PC-9 (cell line): ENCODE measurements at regions not wholly inside any gene's neighbourhood (a gene's known extent, or its start where the extent isn't known, plus 50 kb on each side); places are given as distances from the start of the nearest gene placed in this dataset.

Source experiments
- BruUV-seq: library from RNA; stranded (reverse); fragments of 400-500 nt; replicated peaks from 2 replicates; lab custom pipeline; 2021; lab: Mats Ljungman, UMichigan
- CTCF ChIA-PET: fragments of 300-600 bp; sonication (Branson Sonifier 250); formaldehyde crosslinking; loops from one replicate; lab custom pipeline; 2022; ENCODE audit warnings: antibody characterized with exemption; lab: Charles Lee
- POLR2A ChIA-PET: fragments of 300-600 bp; sonication (Branson Sonifier 250); formaldehyde crosslinking; loops from one replicate; lab custom pipeline; 2022; ENCODE audit warnings: antibody characterized with exemption; ENCODE audit not compliant: unreplicated experiment; lab: Charles Lee
- DNase-seq, 2 experiments: peaks; one replicate each; pipeline versions ENCODE4 v3.0.0 to v3.0.0-alpha.2; 2015 to 2022; ENCODE audit warnings: mixed read lengths in 1 of 2
- H2AFZ ChIP-seq: fragments of 200-600 bp; sonication (generic); 2 replicates; pipeline ENCODE4 v1.8.1; 2017; ENCODE audit warnings: antibody characterized with exemption
- H3F3A ChIP-seq: fragments of 200-600 bp; sonication (generic); 2 replicates; pipeline ENCODE4 v1.8.1; 2017; ENCODE audit warnings: antibody characterized with exemption, mild to moderate bottlenecking, low read depth; ENCODE audit not compliant: insufficient read depth
- H3K27ac ChIP-seq: fragments of 200-600 bp; sonication (generic); 2 replicates; pipeline ENCODE4 v1.6.1; 2016; ENCODE audit warnings: mixed run types
- H3K27me3 ChIP-seq: fragments of 200-600 bp; sonication (generic); 2 replicates; pipeline ENCODE4 v1.6.1; 2016; ENCODE audit warnings: low read depth, mixed run types; ENCODE audit not compliant: insufficient read depth
- H3K36me3 ChIP-seq: fragments of 200-600 bp; sonication (generic); 2 replicates; pipeline ENCODE4 v1.6.1; 2016; ENCODE audit warnings: low read depth, mixed run types
- H3K4me1 ChIP-seq: fragments of 200-600 bp; sonication (generic); replicated peaks from 2 replicates; pipeline ENCODE4 v1.6.1; 2016; ENCODE audit warnings: mixed run types; ENCODE audit not compliant: insufficient read depth
- H3K4me2 ChIP-seq: fragments of 200-600 bp; sonication (generic); 2 replicates; pipeline ENCODE4 v1.6.1; 2017; ENCODE audit warnings: mixed run types
- H3K4me3 ChIP-seq: fragments of 200-600 bp; sonication (generic); 2 replicates; pipeline ENCODE4 v1.6.1; 2016; ENCODE audit warnings: mixed run types
- H3K79me2 ChIP-seq: fragments of 200-600 bp; sonication (generic); 2 replicates; pipeline ENCODE4 v1.6.1; 2017; ENCODE audit warnings: low read depth, mixed run types
- H3K9me2 ChIP-seq: fragments of 200-600 bp; sonication (generic); 2 replicates; pipeline ENCODE4 v1.8.1; 2017; ENCODE audit warnings: mild to moderate bottlenecking; ENCODE audit not compliant: insufficient read depth
- H3K9me3 ChIP-seq: fragments of 200-600 bp; sonication (generic); 2 replicates; pipeline ENCODE4 v1.8.1; 2016; ENCODE audit warnings: low read depth; ENCODE audit not compliant: insufficient read depth
- H4K20me1 ChIP-seq: fragments of 200-600 bp; sonication (generic); 2 replicates; pipeline ENCODE4 v1.8.1; 2017; ENCODE audit not compliant: insufficient read depth
- CTCF ChIP-seq: fragments of 200-600 bp; sonication (generic); conservative IDR thresholded peaks from 2 replicates; pipeline ENCODE4 v1.6.1; 2017; ENCODE audit warnings: mixed run types, antibody characterized with exemption, mild to moderate bottlenecking, moderate library complexity
- EZH2 ChIP-seq: fragments of 200-600 bp; sonication (generic); IDR thresholded peaks from 2 replicates; pipeline ENCODE4 v1.8.0; 2017; ENCODE audit warnings: antibody characterized with exemption, low read depth
- intact Hi-C: fragments of 100-400 bp; cut with micrococcal nuclease; formaldehyde crosslinking; loops from one replicate; pipeline ENCODE4 v1.10.0; 2022; ENCODE audit not compliant: unreplicated experiment

- no peaks in the 10 kb centered on the region for H3K9me2 ChIP-seq
- CTCF ChIA-PET = no interaction called here
- no peaks in the 10 kb centered on the region for H3K79me2 ChIP-seq
- no peak overlapping the region for H3K4me3 ChIP-seq
- no peak for TF ChIP-seq CTCF
- no peak for TF ChIP-seq EZH2
- POLR2A ChIA-PET = no interaction called here
- H3F3A ChIP-seq = no peaks in the 10 kb centered on the region
- no peaks in the 10 kb centered on the region for H3K36me3 ChIP-seq
- intact Hi-C loops = no loop called here
- H4K20me1 ChIP-seq = no peaks in the 10 kb centered on the region
- no peak for DNase-seq
- H3K4me1 ChIP-seq = no peaks in the 10 kb centered on the region
- no peak overlapping the region for H2AFZ ChIP-seq
- no peaks in the 10 kb centered on the region for H3K9me3 ChIP-seq
- BruUV-seq = no TSS peak
- no peaks in the 10 kb centered on the region for H3K27me3 ChIP-seq
- no peak overlapping the region for H3K4me2 ChIP-seq
- no peak overlapping the region for H3K27ac ChIP-seq
Observed at GRCh38 chr5:17431272-17432050, 66.6 kb upstream of the TAF11L2 start.

GRCh38 chr5:17432569-17432968, 65.5 kb upstream of the TAF11L2 start:
- TF ChIP-seq EZH2 (no peak), CTCF (no peak)
- no peaks in the 10 kb centered on the region for H3K9me3 ChIP-seq
- BruUV-seq = no TSS peak
- H3K27ac ChIP-seq = no peak overlapping the region
- no peak for DNase-seq
- H3K36me3 ChIP-seq = no peaks in the 10 kb centered on the region
- no peaks in the 10 kb centered on the region for H3K4me1 ChIP-seq
- no peak overlapping the region for H2AFZ ChIP-seq
- H3K4me3 ChIP-seq = no peak overlapping the region
- CTCF ChIA-PET = interaction anchor here (0.6 kb wide), 1 partner anchor 538 kb away, joined by 6 read pairs; no protein-coding TSS in a partner anchor
- H3K9me2 ChIP-seq = no peaks in the 10 kb centered on the region; the same call in 1 of the 2 replicates
- intact Hi-C loops = no loop called here
- H3F3A ChIP-seq = no peaks in the 10 kb centered on the region
- POLR2A ChIA-PET = no interaction called here
- H3K4me2 ChIP-seq = no peak overlapping the region
- H3K79me2 ChIP-seq = no peaks in the 10 kb centered on the region
- H3K27me3 ChIP-seq = no peaks in the 10 kb centered on the region
- no peaks in the 10 kb centered on the region for H4K20me1 ChIP-seq

- intact Hi-C loops = no loop called here
- no peaks in the 10 kb centered on the region; the same call in 1 of the 2 replicates for H3K9me2 ChIP-seq
Observed at GRCh38 chr5:17433406-17433805, 64.6 kb upstream of the TAF11L2 start.

More at GRCh38 chr5:17433406-17433805, 64.6 kb upstream of the TAF11L2 start:
- Histone ChIP-seq H3K9me3 (no peaks in the 10 kb centered on the region), H2AFZ (no peak overlapping the region), H3K4me1 (no peaks in the 10 kb centered on the region), H3K4me3 (no peak overlapping the region), H3K36me3 (no peaks in the 10 kb centered on the region), H3K27me3 (0 out of 2 replicates have a peak, but pooled peaks cover 1% of the 10 kb centered on the region), H3K79me2 (no peaks in the 10 kb centered on the region), H3F3A (no peaks in the 10 kb centered on the region), H3K4me2 (no peak overlapping the region), H3K27ac (no peak overlapping the region), H4K20me1 (no peaks in the 10 kb centered on the region)
- CTCF ChIA-PET = no interaction called here
- no peak for TF ChIP-seq EZH2
- no peak for TF ChIP-seq CTCF
- no TSS peak for BruUV-seq
- POLR2A ChIA-PET = no interaction called here
- no peak for DNase-seq
